UCSD-AML1 (cell line): ENCODE measurements at regions not wholly inside any gene's neighbourhood (a gene's known extent, or its start where the extent isn't known, plus 50 kb on each side); places are given as distances from the start of the nearest gene placed in this dataset.

Source experiments
- DNase-seq: peaks from one replicate; lab custom pipeline; 2025; ENCODE audit not compliant: unreplicated experiment; lab: John Stamatoyannopoulos, UW

DNA sequence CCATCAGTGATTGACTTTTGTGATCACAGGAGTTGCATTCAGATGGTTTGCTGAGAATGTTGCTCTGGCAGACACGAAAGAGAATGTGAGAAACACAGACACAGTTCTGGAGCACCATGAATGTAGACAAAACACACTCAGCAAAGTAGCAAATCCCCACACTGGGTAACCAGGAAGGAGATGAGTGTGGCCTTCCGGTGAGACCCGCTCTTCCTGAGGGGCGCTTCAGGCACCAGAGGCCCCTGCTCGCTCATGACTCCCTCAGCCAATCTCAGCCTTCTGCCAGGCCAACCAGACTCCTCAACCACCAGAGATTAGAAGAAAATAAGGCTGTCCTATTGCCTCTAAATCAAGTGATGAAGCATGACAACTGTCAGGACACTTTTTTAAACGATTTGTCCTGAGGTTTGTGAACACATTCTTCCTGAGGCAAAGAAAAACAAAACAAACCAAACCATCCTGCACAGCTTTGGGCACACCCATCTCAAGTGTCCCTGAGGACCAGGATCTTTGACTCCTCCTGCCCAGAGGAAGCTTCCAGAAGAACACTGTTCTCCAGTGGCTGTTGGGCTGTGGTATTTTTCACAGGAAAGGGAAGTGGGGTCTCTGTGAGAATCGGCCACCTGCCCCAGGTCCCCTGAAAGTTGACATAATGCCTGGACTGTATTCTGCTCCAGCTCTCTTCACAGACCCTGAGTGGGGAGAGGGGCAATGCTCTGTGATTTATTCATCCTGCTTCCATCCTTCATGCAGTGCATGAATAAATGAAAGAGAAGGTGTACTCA is 152.8 kb downstream of the BCL11A start:
- DNase-seq, result peak; percentile 22

DNA sequence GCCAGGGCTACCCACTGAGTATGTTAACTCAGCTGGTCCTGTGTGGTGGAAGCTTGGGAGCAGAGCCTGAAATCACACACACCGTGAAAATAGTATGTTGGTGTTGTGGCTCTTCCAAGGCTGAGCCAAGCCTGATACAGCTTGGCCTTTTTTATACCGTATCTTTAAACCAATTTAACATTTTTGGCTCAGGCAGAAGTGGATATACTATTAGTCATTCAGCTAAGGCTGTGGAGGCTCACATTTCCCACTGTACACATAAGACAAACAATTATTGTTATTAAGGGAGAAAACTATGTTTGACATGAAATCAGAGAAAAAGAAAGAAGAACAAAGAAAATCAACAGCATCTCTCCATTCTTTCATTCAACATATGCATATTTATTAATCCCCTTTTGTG is 159.0 kb downstream of the BCL11A start:
- no peak for DNase-seq

DNA sequence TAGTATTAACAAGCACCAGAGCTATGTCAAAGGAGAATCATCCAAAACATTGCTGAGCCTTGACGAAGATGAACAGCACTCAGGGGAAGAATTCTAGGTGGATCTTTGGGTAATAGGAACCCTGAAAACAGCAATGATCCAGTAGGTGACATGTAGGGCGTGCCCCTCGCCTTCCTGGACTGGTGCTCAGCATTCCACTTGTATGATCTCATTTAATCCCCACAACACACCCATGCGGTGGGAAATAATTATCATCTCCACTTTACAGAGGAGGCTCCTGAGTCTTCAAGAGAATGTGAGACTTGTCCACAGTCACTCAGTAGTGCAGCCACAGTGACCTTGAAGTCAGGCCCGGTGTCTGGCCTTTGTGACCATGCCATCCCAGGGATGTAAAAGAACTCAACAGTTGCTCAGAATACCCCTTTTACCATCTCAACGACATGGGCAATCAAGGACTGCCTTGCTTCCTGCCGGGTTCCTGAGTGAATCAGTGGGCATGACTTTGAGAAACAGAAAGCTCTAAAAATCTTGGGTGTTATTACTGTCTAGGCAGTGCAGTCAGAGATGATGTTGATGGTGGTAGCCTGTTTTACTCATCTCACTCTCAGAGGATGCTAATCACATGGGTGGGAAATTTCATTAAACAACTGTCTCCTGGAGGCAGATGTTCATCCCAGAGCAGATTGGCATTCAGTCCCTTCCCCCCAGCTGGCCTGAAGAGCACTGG is 161.6 kb downstream of the BCL11A start:
- no peak for DNase-seq

DNA sequence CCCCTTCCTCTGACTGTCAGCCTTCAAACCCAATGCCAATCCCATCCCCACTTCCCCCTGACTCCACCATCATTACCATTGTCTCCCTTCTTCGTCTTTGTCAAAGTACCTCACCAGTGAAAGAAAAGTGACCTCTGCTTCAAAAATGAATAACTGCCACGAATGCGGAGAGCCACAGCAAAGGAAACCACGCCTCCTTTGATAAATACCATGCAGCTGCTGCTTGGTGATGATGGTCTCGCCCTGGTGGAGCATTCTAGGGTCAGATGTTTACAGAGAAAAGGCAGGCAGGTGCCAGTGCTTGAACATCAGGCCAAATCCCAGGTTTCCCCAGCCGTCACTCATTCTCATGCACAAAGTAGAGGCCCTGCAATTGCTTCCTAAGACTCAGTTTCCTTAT is 162.2 kb downstream of the BCL11A start:
- no peak for DNase-seq

DNA sequence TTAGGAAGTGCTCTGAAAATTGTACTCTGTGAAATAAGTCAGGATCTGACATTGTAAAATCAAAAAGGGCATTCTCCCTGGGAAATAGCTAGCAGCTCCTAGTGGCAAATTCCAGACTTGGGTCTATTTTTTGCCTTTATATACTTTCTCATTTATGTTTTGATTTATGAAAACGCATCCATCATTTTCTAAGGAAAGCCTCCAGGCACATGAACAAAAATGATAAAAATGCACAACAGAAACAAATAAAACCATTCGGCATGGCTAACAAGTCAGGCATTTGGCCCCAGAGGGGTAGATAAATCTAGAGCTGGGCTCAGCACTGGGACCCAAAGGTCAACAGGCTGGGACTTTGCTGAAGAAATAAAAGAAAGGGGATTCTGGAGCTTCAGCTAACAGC is 167.0 kb downstream of the BCL11A start:
- DNase-seq, result no peak

DNA sequence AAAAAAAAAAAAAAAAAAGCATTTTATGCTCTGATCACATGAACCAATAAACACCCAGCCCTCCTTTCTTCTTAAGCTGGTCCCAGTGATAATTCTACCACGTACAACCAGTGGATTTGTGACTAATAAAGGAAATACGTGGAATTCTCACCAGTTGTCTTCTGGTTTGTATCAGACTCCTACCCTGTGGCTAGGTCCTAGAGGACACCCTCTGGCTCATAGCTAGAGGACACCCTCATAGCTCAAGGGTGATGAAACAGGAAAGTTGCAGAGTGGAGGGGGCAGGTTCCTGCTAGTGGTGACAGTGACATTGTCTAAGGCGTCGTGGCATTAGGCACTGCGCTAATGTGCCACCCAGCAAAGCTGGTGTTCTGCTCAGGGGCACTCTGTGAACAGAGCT is 167.8 kb downstream of the BCL11A start:
- DNase-seq, result peak; percentile 18

DNA sequence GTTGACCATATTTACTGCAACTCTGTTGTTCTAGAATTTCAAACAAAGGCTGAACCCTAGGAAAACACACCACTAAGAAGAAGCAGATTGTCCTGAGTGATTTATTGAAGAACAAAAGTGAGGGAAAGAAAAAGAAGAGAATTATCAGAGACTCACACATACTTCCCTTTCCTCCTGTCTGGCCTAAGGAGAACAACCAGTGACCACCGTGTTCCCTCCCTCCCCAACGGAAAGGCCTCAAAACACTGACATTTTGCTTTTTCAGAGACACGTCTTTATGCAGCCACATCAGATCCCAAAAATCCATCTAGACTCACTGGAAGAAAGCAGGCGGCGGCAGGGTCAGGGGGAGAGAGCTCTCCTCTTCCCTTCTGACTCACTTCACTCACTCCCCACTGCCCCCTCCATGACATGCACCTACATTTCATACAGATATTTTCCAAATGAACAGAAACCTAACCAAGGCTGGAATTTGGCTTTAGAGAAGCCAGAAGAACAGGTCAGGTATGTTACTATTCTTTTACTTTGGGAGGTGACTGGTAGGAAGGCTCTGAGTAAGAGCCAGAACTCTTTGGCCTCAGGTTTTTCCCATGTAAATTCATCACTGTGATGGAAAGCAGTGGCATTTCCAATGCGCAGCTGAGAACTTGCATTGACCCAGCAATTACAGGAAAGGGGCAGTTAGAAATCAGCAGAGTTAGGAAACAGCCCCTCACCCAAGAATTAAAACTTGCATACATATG is 169.9 kb downstream of the BCL11A start:
- peak; percentile 45 for DNase-seq

DNA sequence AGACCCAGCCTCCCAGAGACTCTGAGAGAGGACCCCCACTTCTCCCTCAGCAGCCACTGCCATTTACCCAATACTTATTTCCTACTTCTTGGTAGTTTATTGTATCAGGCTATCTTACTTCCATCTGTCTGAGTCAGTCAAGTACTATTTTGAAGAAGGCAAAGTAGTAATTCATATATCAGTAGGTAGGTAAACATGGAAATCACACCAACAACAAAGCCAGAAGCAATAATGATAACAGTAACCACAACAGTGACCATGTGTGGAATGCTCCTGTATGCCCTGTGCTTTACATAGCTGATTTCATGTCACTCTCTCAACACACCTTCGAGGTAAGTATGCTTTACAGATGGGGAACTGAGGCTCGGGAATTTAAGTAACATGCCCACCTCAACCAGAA is 173.0 kb downstream of the BCL11A start:
- DNase-seq, result no peak

DNA sequence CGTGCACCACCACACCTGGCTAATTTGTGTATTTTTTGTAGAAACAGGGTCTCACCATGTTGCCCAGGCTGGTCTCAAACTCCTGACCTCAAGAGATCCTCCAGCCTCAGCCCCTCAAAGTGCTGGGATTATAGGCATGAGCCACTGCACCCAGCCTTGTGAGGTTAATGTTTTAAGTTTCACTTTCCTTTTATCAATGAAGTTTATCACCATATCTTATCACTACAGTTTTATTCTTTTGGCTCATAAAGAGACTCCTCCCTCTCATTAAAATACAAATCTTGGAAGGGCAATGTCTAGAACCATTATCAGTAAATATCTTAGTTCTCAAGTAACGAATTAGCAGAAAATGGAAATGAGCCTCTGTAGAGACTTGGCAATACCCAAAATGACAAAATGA is 173.8 kb downstream of the BCL11A start:
- no peak for DNase-seq

DNA sequence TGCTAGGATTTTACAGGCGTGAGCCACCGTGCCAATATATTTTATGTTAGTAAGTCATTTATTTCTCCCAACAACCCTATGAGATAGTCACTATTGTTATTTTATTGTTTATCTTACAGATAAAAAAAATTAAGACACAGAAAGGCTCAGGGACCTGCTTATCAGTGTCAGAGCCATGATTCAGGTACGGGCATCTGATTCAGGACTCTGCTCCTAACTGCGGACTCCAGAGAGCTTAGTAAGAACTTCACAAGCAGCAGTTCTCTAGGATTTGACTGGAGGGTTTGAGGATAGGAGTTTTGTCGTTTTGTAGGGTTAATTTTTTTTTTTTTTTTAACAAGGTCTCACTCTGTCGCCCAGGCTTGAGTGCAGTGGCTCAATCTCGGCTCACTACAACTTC is 174.2 kb downstream of the BCL11A start:
- DNase-seq, result no peak

DNA sequence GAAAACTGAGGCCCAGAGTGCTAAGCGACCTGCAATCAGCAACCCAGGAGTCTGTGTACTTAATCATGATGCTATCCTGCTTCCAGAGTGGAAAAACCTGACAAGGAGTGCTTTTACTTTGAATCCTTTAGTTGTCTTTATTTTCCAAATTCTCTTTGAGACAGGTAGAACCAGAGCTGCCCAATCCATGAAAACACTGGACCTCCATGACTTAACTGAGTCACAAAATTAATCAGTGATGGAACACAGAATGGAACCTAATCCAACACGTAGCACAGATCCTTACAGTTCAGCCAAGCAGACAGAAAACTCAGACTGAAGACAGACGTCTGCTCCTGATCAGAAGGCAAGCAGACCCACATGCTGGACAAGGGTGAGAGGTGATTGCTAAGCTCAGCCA is 175.6 kb downstream of the BCL11A start:
- DNase-seq, result no peak

DNA sequence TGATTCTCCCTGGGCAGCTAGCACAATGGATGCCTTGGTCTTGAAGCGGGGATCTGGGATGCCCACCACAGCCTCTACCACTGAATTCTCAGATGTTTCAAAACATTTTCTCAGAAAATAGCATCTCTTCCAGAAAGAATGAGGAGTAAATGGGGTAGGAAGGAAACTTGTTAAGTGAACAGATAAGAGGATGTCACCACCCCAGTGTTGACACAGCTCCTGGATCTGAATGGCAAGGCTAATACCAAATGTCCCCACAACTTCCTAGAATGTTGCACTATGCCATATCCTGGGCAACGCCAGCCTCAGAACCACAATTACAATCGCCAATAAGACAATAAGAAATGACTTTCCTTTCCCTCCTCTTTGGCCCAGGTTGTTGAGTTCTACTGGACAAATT is 177.2 kb downstream of the BCL11A start:
- peak; percentile 34 for DNase-seq

DNA sequence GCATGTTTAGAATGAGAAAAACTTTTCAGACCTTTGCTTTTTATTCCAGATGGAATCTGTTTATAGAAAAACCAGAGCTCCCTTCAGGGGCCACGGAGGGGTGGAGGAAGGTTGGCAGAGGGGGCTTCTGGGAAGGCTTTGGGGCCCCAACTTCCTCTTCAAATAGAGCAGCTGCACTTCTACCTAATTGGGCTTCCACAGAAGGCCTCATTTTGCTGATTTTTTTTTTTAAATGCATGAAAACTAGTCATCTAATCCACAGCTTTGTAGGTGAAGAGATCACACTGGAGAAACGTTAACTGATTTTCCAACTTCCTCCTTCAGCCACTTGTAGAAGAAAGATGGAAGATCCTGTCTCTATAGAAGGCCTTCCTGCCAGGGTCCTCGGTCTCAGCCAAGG is 181.8 kb downstream of the BCL11A start:
- DNase-seq, result no peak

DNA sequence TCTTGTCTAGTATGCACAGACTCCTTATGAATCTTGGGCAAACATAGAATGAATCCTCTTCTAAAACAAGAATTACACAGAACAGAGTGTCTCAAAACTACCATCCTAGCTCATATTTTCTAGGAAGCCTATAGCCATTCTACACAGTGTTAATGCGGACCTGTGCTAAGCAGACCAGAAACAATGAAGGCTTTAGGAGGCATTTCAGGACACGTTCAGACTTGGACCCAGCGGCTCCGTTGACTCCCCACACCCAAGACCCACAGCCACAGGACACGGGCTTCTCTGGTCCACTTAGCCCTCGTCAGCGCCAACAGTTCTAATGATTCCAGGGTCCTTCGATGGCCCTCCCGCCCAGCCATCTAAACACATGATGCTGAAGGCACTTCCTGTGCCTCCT is 182.2 kb downstream of the BCL11A start:
- DNase-seq, result no peak

DNA sequence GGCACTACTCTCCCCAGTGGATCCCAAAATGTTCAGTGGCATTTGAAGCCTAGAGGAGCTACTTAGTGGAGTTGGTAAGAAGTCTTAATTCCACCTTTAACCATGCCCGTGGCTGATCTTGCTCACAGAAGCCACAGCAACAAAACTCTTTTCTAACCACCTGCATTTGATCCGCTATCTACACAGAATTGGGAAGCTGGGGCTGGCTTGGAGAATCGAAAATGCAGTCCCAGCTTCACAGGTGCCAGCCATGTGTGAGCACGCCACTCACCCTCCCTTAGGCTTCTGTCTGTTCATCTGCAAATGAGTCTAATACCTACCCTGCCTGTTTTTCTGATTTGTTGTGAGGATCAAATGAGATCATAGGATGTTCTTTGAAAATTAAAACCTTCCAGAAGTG is 182.6 kb downstream of the BCL11A start:
- DNase-seq, result peak; percentile 22

DNA sequence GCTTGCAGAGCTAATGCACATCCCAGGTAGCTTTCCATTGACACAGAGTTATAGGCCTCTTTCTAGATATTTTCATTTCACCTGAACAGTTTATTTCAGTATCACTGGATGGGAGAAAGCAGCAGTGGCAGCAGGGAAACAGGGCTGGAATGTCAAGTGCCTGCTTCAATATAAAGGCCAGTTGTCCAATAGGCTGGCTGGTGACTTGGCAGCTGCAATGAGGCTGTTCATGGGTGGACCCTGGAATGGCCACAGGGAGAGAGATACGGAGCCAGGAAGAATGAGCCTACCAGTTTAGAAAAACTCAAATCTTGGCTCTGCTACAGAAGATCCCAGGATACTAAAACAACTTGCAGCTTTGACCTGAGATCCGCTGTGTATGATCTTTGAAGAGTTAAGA is 185.0 kb downstream of the BCL11A start:
- DNase-seq, result no peak

DNA sequence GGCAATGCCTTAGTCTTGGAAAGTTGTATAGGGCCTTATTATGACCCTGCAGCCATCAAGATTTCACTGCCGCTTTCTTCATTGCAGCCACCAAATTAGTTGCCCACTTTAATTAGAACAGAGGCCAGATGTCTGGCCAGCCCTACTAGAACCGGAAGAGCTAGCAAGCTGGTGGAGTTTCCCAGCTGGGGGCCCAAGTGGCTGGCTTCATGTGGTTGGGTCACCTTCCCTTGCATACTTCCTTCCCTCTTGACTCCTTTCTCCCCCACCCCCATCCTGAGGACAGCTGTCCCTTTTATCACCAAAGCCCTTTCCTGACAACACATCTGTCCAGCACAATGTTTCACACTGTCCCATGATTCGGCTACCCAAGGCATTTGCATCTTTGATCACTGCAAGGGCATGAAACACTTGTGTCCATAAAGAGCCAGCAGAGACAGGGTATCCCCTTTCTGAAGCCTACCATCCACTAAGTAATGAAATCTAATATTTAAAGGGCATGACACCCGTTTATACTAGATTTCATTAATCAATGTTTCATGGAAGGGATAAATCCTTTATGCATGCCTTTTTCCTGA is 187.2 kb downstream of the BCL11A start:
- DNase-seq, result peak; percentile 80

DNA sequence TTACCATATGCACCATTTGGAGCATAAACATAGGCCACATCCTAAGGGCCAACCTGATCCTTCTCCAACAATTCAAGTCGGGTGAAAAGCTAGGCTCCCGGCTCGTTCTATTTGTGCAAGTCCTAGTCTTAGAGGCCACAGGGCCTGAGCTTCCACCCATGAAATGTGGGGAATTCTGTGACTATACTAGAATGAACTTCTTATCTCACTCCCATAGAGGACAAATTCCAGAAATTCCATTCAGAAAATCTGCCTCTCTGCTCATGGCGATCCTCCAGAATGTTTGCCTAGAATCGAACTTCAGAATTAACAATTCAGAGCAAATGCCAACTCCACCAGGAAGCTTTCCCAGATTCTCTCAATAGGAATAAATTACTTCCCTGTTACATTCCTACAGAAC is 187.9 kb downstream of the BCL11A start:
- no peak for DNase-seq

DNA sequence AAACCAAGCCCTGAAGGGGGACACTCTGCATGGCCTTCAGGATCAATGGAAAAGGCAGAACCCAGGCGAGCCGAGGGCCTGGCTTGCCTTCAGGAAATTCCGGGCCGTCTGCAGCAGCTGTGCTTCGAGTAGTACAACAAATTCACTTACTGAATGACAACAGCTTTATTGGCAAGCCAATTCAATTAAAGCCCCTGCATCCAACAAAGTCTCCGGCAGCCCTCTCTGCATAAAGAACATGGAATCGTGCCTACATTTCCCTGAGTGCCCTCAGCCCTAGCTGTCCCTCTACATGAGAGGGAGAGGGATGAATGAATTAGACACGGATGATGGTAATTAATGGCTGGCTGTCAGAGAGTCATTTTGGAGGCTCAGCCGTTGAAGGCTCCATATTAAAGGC is 189.0 kb downstream of the BCL11A start:
- DNase-seq, result no peak

DNA sequence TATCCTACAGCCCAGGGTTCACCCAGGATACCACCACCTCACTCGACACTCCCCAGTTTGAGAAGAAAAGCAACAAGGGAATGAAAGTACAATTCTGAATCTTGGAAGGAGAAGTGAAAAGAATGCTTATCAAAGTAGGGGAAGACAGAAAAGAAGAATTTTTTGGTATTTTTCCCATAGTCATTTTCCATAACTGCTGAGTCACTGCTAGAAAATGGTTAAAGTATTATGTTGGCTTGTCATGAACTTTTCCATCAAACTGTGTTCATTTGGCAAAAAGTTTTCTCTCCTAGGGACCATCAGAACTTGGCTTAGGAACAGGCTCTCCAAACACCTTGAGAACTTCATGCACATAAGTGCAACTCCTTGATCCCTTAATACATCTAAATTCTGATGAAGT is 192.0 kb downstream of the BCL11A start:
- no peak for DNase-seq

DNA sequence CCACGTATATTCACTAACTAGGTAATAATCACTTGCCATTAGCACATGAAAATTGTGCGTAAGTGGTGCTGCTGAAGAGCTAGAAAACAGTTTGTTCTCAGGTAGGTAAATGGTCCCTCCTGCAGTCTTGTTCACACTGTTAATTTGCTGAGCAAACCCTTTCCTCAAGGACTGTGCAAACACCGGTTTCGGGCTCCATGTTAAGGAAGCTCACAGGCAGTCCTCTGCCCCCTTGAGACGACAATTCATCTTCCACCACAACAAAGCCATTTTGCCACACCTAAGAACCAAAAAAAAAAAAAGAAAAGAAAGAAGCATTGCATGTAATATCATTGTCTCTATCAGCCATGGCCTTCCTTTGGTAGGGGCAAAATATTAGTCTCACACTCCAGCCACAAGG is 193.9 kb downstream of the BCL11A start:
- no peak for DNase-seq

DNA sequence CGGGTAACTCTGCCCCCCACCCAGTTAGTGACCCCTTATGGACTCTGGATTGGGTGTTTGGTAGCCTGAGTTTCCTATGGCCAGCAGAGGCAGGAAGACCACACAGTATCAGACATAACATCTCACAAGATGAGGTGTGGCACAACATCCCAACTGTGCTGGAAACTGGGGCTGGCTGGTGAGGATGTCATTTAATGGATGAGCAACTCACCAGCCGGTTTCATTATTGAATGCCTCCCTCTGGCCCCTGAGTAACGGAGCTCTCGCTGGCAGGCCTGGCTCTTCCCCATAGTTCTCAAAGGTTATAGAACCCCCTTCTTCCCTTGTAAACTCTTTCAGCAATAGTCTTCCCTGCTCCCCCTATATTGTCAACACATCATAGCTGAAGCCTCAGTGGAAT is 195.0 kb downstream of the BCL11A start:
- DNase-seq, result no peak
